GM18870 (cell line): ENCODE measurements at regions not wholly inside any gene's neighbourhood (a gene's known extent, or its start where the extent isn't known, plus 50 kb on each side); places are given as distances from the start of the nearest gene placed in this dataset.

ENCODE experiments used
- ATAC-seq: cut with Tn5 transposase; IDR thresholded peaks from one replicate; pipeline ENCODE4 v1.9.1; 2021; ENCODE audit warnings: moderate library complexity; ENCODE audit not compliant: unreplicated experiment

GRCh38 chr1:217091561-217091960, 368.3 kb upstream of the ESRRG start:
- no peak for ATAC-seq

- no peak for ATAC-seq
These were observed 367.1 kb upstream of the ESRRG start for GRCh38 chr1:217090060-217090911.

- ATAC-seq, result no peak
These were observed 366.3 kb upstream of the ESRRG start for GRCh38 chr1:217089361-217090014.

- ATAC-seq, result no peak
These were observed 365.5 kb upstream of the ESRRG start for GRCh38 chr1:217088521-217089284.

GRCh38 chr1:217088011-217088410, 364.8 kb upstream of the ESRRG start:
- no peak for ATAC-seq

- ATAC-seq, result no peak
These were observed 356.4 kb upstream of the ESRRG start for GRCh38 chr1:217079584-217079983.

- no peak for ATAC-seq
These were observed 355.7 kb upstream of the ESRRG start for GRCh38 chr1:217078959-217079358.

- ATAC-seq, result no peak
These were observed 355.0 kb upstream of the ESRRG start for GRCh38 chr1:217078078-217078690.

- ATAC-seq, result no peak
These were observed 354.2 kb upstream of the ESRRG start for GRCh38 chr1:217077426-217077825.

- ATAC-seq, result no peak
These were observed 353.7 kb upstream of the ESRRG start for GRCh38 chr1:217076902-217077301.

GRCh38 chr1:217072926-217073325, 349.7 kb upstream of the ESRRG start:
- no peak for ATAC-seq

- no peak for ATAC-seq
These were observed 344.4 kb upstream of the ESRRG start for GRCh38 chr1:217067642-217068041.

- ATAC-seq, result no peak
These were observed 343.6 kb upstream of the ESRRG start for GRCh38 chr1:217066794-217067193.

GRCh38 chr1:217063172-217063908, 340.1 kb upstream of the ESRRG start:
- no peak for ATAC-seq

- no peak for ATAC-seq
These were observed 339.4 kb upstream of the ESRRG start for GRCh38 chr1:217062586-217062985.

- no peak for ATAC-seq
These were observed 336.2 kb upstream of the ESRRG start for GRCh38 chr1:217059401-217059800.

- ATAC-seq, result no peak
These were observed 330.4 kb upstream of the ESRRG start for GRCh38 chr1:217053676-217054075.

- no peak for ATAC-seq
These were observed 329.4 kb upstream of the ESRRG start for GRCh38 chr1:217052626-217053025.

GRCh38 chr1:217052196-217052595, 329.0 kb upstream of the ESRRG start:
- ATAC-seq, result no peak

- no peak for ATAC-seq
These were observed 326.5 kb upstream of the ESRRG start for GRCh38 chr1:217049721-217050120.

- ATAC-seq, result no peak
These were observed 325.9 kb upstream of the ESRRG start for GRCh38 chr1:217049081-217049480.
